ENCODE measurements at regions not wholly inside any gene's neighbourhood (a gene's known extent, or its start where the extent isn't known, plus 50 kb on each side); places are given as distances from the start of the nearest gene placed in this dataset.

DNA sequence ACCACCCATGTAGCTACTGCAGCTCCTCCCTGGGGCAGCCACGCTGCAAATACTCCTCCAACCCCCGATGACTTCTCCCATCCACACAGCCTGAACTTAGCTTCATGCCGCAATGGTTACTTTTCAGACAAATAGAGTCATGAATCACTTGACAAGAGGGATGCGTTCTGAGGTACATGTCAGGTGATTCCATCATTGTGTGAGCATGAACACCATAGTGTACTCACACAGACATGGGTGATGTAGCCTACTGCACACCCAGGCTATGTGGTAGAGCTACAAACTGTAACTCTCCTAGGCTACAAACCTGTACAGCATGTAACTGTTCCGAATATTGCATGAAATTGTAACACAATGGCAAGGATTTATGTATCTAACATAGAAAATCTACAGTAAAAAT is 298.5 kb upstream of the SLC35B3 start:
- TF ChIP-seq, protein P1, sequence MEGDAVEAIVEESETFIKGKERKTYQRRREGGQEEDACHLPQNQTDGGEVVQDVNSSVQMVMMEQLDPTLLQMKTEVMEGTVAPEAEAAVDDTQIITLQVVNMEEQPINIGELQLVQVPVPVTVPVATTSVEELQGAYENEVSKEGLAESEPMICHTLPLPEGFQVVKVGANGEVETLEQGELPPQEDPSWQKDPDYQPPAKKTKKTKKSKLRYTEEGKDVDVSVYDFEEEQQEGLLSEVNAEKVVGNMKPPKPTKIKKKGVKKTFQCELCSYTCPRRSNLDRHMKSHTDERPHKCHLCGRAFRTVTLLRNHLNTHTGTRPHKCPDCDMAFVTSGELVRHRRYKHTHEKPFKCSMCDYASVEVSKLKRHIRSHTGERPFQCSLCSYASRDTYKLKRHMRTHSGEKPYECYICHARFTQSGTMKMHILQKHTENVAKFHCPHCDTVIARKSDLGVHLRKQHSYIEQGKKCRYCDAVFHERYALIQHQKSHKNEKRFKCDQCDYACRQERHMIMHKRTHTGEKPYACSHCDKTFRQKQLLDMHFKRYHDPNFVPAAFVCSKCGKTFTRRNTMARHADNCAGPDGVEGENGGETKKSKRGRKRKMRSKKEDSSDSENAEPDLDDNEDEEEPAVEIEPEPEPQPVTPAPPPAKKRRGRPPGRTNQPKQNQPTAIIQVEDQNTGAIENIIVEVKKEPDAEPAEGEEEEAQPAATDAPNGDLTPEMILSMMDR (IDR thresholded peaks at IDR 0.05; ENCODE audit: low read depth, low read length): no peak

DNA sequence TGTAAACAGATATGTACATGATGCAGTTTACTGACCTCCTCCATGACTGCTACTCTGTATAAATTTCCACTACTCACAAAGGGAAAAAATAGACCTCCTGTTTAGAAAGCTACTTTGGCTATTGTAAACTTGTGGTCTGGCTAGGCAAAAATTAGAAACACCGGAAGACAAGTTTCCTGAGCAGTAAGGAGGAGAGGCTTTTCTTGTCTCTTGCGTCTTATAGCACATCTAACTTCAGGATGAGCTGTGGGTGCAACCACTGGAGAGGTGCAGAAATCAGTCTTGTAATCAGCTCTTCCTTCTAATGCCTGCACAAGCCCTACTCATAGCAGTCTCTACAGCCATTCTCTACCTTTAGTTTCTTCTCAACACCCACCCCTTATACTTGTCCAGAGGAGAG is 296.5 kb upstream of the SLC35B3 start:
- TF ChIP-seq, protein P1 (IDR thresholded peaks at IDR 0.05; ENCODE audit: low read depth, low read length): no peak
- no peak overlapping the region for H3K4me3 ChIP-seq (ENCODE audit: low read depth, low read length)

More for the DNA sequence above, 298.5 kb upstream of the SLC35B3 start:
- no peak overlapping the region for H3K4me3 ChIP-seq (ENCODE audit: low read depth, low read length)

- TF ChIP-seq, protein P1 (IDR thresholded peaks at IDR 0.05; ENCODE audit: low read depth, low read length): no peak
- no peak overlapping the region for H3K4me3 ChIP-seq (ENCODE audit: low read depth, low read length)
These were observed 275.5 kb upstream of the SLC35B3 start for GRCh38 chr6:8710668-8711431.

DNA sequence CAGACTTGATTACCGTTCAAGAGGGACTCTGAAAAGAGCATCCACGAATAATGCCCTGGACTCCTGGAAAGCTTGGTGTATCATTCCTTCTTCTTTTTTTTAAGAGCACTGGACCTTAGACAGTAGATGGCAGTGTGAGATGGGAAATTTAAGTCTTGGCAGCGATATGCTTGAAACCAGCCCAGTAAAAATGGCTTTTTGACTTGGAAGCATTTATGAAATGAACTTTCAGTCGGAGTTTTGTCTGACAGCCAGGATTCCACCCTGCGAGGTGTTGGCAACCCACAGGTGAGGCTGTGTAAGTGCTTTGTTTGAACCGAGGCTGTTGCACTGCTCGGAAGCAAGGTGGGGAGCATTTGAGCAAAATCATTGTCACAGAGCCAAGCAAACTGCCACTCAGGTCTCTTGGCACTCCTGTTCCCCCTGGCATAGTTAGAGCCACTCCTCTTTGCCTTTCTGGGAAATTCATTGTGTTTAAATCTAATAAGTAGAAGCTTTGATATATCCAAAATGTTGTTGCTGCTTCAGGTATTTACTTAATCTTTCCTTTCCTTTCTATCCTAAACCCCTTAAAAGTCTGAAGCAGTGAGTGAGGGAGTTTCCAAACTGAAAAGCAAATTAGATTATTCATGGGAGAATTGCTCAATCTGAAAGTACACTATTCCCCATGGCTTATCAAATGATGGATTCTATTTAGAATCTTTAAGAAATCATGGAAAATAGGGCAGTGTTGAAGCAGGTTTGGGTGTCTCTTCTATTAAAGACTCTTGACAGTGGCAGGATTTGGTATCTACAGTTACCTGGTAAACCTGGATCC is 272.8 kb upstream of the SLC35B3 start:
- no peak overlapping the region for H3K4me3 ChIP-seq (ENCODE audit: low read depth, low read length)
- TF ChIP-seq, protein P1 (IDR thresholded peaks at IDR 0.05; ENCODE audit: low read depth, low read length): no peak

GRCh38 chr6:8707369-8707768 is 272.0 kb upstream of the SLC35B3 start:
- TF ChIP-seq, protein P1 (IDR thresholded peaks at IDR 0.05; ENCODE audit: low read depth, low read length): no peak
- no peak overlapping the region for H3K4me3 ChIP-seq (ENCODE audit: low read depth, low read length)

GRCh38 chr6:8705435-8706020 is 270.2 kb upstream of the SLC35B3 start:
- H3K4me3 ChIP-seq (ENCODE audit: low read depth, low read length): no peak overlapping the region
- TF ChIP-seq, protein P1 (IDR thresholded peaks at IDR 0.05; ENCODE audit: low read depth, low read length): no peak

All from WI38 (cell line).